Endothelial cell (in vitro differentiated cells): ENCODE measurements at regions not wholly inside any gene's neighbourhood (a gene's known extent, or its start where the extent isn't known, plus 50 kb on each side); places are given as distances from the start of the nearest gene placed in this dataset.

Experiments
- DNase-seq: peaks from one replicate; pipeline ENCODE4 v3.0.0; 2021; ENCODE audit warnings: low spot score
- H3K27ac Mint-ChIP-seq: one replicate; pipeline ENCODE4 v1.8.0; 2021; ENCODE audit warnings: mixed read lengths, inconsistent platforms; ENCODE audit not compliant: unreplicated experiment
- H3K27me3 Mint-ChIP-seq: one replicate; pipeline ENCODE4 v1.8.0; 2021; ENCODE audit warnings: mild to moderate bottlenecking, moderate library complexity, mixed read lengths, inconsistent platforms; ENCODE audit not compliant: unreplicated experiment
- H3K36me3 Mint-ChIP-seq: one replicate; pipeline ENCODE4 v1.8.0; 2021; ENCODE audit warnings: mild to moderate bottlenecking, low read depth, mixed read lengths, inconsistent platforms; ENCODE audit not compliant: unreplicated experiment
- H3K4me1 Mint-ChIP-seq: one replicate; pipeline ENCODE4 v1.8.0; 2021; ENCODE audit warnings: mild to moderate bottlenecking, mixed read lengths, inconsistent platforms; ENCODE audit not compliant: unreplicated experiment
- H3K4me3 Mint-ChIP-seq: one replicate; pipeline ENCODE4 v1.8.0; 2021; ENCODE audit warnings: mild to moderate bottlenecking, mixed read lengths, inconsistent platforms; ENCODE audit not compliant: unreplicated experiment
- H3K9me3 Mint-ChIP-seq: one replicate; pipeline ENCODE4 v1.8.0; 2021; ENCODE audit warnings: mixed read lengths, inconsistent platforms; ENCODE audit not compliant: unreplicated experiment
- CTCF ChIP-seq: fragments of 200-600 bp; sonication (generic); IDR thresholded peaks from one replicate; pipeline ENCODE4 v1.5.0; 2021; ENCODE audit warnings: antibody characterized with exemption; ENCODE audit not compliant: unreplicated experiment

GRCh38 chr2:128720080-128721022 is 401.7 kb upstream of the HS6ST1 start:
- Mint-ChIP-seq H3K36me3 (no peaks in the 10 kb centered on the region), H3K4me3 (no peak overlapping the region), H3K27ac (no peak overlapping the region), H3K27me3 (no peaks in the 10 kb centered on the region), H3K4me1 (no peaks in the 10 kb centered on the region), H3K9me3 (no peaks in the 10 kb centered on the region)
- no peak for DNase-seq
- peak; percentile 32 for TF ChIP-seq CTCF

- no peak for DNase-seq
- TF ChIP-seq CTCF, result no peak
- H3K27ac Mint-ChIP-seq, result no peak overlapping the region
- no peaks in the 10 kb centered on the region for H3K4me1 Mint-ChIP-seq
- H3K36me3 Mint-ChIP-seq, result no peaks in the 10 kb centered on the region
- no peaks in the 10 kb centered on the region for H3K9me3 Mint-ChIP-seq
- no peaks in the 10 kb centered on the region for H3K27me3 Mint-ChIP-seq
- H3K4me3 Mint-ChIP-seq, result no peak overlapping the region
These were observed 402.4 kb upstream of the HS6ST1 start for GRCh38 chr2:128721096-128721495.

DNA sequence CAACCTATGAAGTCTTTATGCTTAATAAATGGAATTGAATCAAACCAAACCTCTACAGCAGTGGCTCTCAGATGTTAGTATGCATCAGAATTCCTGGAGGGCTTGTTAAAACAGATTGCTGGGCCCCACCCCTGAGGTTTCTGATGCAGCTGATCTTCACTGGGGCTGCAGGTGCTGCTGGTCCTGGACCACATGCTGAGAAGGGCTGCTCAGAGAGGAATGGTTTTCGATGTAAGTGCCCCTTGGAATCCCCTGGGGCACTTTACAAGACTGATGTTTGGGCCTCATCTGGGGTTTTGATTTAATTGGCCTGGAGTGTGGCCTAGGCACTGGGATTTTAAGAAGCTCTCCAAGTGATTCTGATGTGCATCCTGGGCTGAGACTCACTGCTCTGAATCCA is 403.8 kb upstream of the HS6ST1 start:
- no peaks in the 10 kb centered on the region for H3K36me3 Mint-ChIP-seq
- H3K9me3 Mint-ChIP-seq, result no peaks in the 10 kb centered on the region
- TF ChIP-seq CTCF, result no peak
- no peak for DNase-seq
- H3K4me1 Mint-ChIP-seq, result no peaks in the 10 kb centered on the region
- peaks cover 2% of the 10 kb centered on the region for H3K27me3 Mint-ChIP-seq
- no peak overlapping the region for H3K27ac Mint-ChIP-seq
- H3K4me3 Mint-ChIP-seq, result no peak overlapping the region

GRCh38 chr2:128724547-128724946 is 405.9 kb upstream of the HS6ST1 start:
- Mint-ChIP-seq H3K9me3 (no peaks in the 10 kb centered on the region), H3K4me1 (no peaks in the 10 kb centered on the region), H3K27me3 (peaks cover 2% of the 10 kb centered on the region), H3K36me3 (no peaks in the 10 kb centered on the region), H3K4me3 (no peak overlapping the region), H3K27ac (no peak overlapping the region)
- no peak for DNase-seq
- no peak for TF ChIP-seq CTCF

DNA sequence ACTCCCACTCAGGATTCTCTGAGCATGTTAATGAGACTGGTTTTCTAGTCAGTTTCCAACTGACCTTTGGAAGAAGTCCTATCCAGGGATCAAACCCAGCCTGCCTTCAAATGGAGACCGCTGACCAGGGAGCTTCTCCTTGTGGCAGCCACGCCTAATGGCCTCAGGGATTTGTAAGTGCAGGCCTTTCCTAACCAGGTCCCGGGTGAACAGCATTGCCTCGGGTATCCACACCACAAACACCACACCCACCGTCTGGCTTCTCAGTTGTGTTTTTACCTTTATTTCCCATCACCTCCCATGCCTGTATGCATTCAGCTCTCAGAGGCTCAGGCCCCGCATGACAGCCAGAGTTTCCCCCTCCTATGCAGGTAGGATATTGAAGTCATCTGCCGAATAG is 406.3 kb upstream of the HS6ST1 start:
- Mint-ChIP-seq H3K4me1 (no peaks in the 10 kb centered on the region), H3K27me3 (peaks cover 2% of the 10 kb centered on the region), H3K27ac (no peak overlapping the region), H3K9me3 (no peaks in the 10 kb centered on the region), H3K4me3 (no peak overlapping the region), H3K36me3 (no peaks in the 10 kb centered on the region)
- no peak for DNase-seq
- TF ChIP-seq CTCF, result no peak
